IMR-90 (cell line): ENCODE measurements at regions not wholly inside any gene's neighbourhood (a gene's known extent, or its start where the extent isn't known, plus 50 kb on each side); places are given as distances from the start of the nearest gene placed in this dataset.
A peak's percentile ranks its signal among the peaks of the same experiment; 100 is the strongest.

Experiments
- ATAC-seq: fragments of 200-7000 bp; cut with Tn5 transposase; 2 replicates; pipeline ENCODE4 v1.9.1; 2020; ENCODE audit warnings: low read depth, mild to moderate bottlenecking, moderate library complexity
- BruUV-seq: library from RNA; stranded (reverse); fragments of 400-500 nt; replicated peaks from 2 replicates; lab custom pipeline; 2021; lab: Mats Ljungman, UMichigan
- CTCF ChIA-PET: fragments of 300-600 bp; formaldehyde crosslinking; extraction: SDS; loops from one replicate; lab custom pipeline; 2021; ENCODE audit warnings: antibody characterized with exemption; lab: Yijun Ruan, JAX
- POLR2A ChIA-PET: fragments of 300-600 bp; sonication (Branson Sonifier 250); formaldehyde crosslinking; loops from one replicate; lab custom pipeline; 2022; ENCODE audit warnings: antibody characterized with exemption; ENCODE audit not compliant: unreplicated experiment; lab: Charles Lee
- DNase-seq: peaks from one replicate; pipeline ENCODE4 v3.0.0; 2013
- H2AFZ ChIP-seq: replicated peaks from 2 replicates; pipeline ENCODE3; 2013; ENCODE audit warnings: low read length, mild to moderate bottlenecking; ENCODE audit not compliant: poor library complexity
- H2AK5ac ChIP-seq: 2 replicates; pipeline ENCODE4 v1.6.1; 2013; ENCODE audit warnings: low read depth, low read length, inconsistent platforms
- H2AK9ac ChIP-seq: replicated peaks from 2 replicates; pipeline ENCODE3; 2013; ENCODE audit warnings: mild to moderate bottlenecking, low read depth, low read length, moderate library complexity; ENCODE audit not compliant: poor library complexity
- H2BK120ac ChIP-seq: 2 replicates; pipeline ENCODE4 v1.6.1; 2013; ENCODE audit warnings: low read depth, low read length, inconsistent platforms
- H2BK15ac ChIP-seq: 3 replicates; pipeline ENCODE4 v1.6.1; 2013; ENCODE audit warnings: low read depth, low read length, inconsistent platforms
- H2BK20ac ChIP-seq: 2 replicates; pipeline ENCODE4 v1.6.1; 2013; ENCODE audit warnings: low read depth, mild to moderate bottlenecking, inconsistent platforms, low read length, moderate library complexity
- H2BK5ac ChIP-seq: 2 replicates; pipeline ENCODE4 v1.6.1; 2013; ENCODE audit warnings: mild to moderate bottlenecking, low read depth, low read length, inconsistent platforms; ENCODE audit not compliant: poor library complexity, severe bottlenecking
- H3K14ac ChIP-seq: replicated peaks from 2 replicates; pipeline ENCODE4 v1.6.1; 2013; ENCODE audit warnings: low read depth, low read length, inconsistent platforms
- H3K18ac ChIP-seq: 2 replicates; pipeline ENCODE4 v1.6.1; 2013; ENCODE audit warnings: low read depth, low read length, control low read depth
- H3K23ac ChIP-seq: 2 replicates; pipeline ENCODE4 v1.6.1; 2013; ENCODE audit warnings: low read depth, low read length, inconsistent platforms
- H3K27ac ChIP-seq: 2 replicates; pipeline ENCODE4 v1.5.1; 2013; ENCODE audit warnings: mild to moderate bottlenecking, control low read depth, low read length; ENCODE audit not compliant: insufficient read depth
- H3K27me3 ChIP-seq: 2 replicates; pipeline ENCODE4 v1.6.1; 2013; ENCODE audit warnings: low read length; ENCODE audit not compliant: control insufficient read depth, insufficient read depth
- H3K36me3 ChIP-seq: 2 replicates; pipeline ENCODE4 v1.6.1; 2013; ENCODE audit warnings: low read length, mixed read lengths; ENCODE audit not compliant: control insufficient read depth, insufficient read depth
- H3K4ac ChIP-seq: 2 replicates; pipeline ENCODE4 v1.6.1; 2013; ENCODE audit warnings: low read depth, low read length, inconsistent platforms
- H3K4me1 ChIP-seq: 2 replicates; pipeline ENCODE4 v1.6.1; 2013; ENCODE audit warnings: low read length, mixed read lengths; ENCODE audit not compliant: control insufficient read depth, insufficient read depth
- H3K4me2 ChIP-seq: 2 replicates; pipeline ENCODE4 v1.6.1; 2013; ENCODE audit warnings: low read depth, mild to moderate bottlenecking, control low read depth, low read length, moderate library complexity
- H3K4me3 ChIP-seq: 2 replicates; pipeline ENCODE4 v1.5.1; 2013; ENCODE audit warnings: low read depth, mild to moderate bottlenecking, control low read depth, low read length, moderate library complexity; ENCODE audit not compliant: insufficient read depth
- H3K56ac ChIP-seq: 2 replicates; pipeline ENCODE4 v1.6.1; 2013; ENCODE audit warnings: low read length, inconsistent platforms; ENCODE audit not compliant: insufficient read depth; ENCODE audit errors: extremely low read depth
- H3K79me1 ChIP-seq, 2 experiments: 2 replicates each; pipeline ENCODE4 v1.6.1; 2013; ENCODE audit warnings: low read length in 2 of 2, inconsistent platforms in 1 of 2, low read depth in 1 of 2
- H3K9ac ChIP-seq: 2 replicates; pipeline ENCODE4 v1.6.1; 2013; ENCODE audit warnings: low read depth, low read length, control low read depth
- H3K9me1 ChIP-seq: 2 replicates; pipeline ENCODE4 v1.6.1; 2013; ENCODE audit warnings: low read length, inconsistent platforms; ENCODE audit not compliant: insufficient read depth
- H3K9me3 ChIP-seq: 2 replicates; pipeline ENCODE4 v1.6.1; 2013; ENCODE audit warnings: low read length; ENCODE audit not compliant: control insufficient read depth, insufficient read depth
- H4K20me1 ChIP-seq: 2 replicates; pipeline ENCODE4 v1.6.1; 2013; ENCODE audit warnings: low read length, inconsistent platforms; ENCODE audit not compliant: insufficient read depth
- H4K5ac ChIP-seq: 2 replicates; pipeline ENCODE4 v1.6.1; 2013; ENCODE audit warnings: mild to moderate bottlenecking, low read depth, low read length, control low read depth
- H4K8ac ChIP-seq, 2 experiments: 2 replicates each; pipeline ENCODE4 v1.6.1; 2013; ENCODE audit warnings: low read depth in 2 of 2, low read length in 2 of 2, control low read depth in 1 of 2, inconsistent platforms in 1 of 2
- H4K91ac ChIP-seq: 2 replicates; pipeline ENCODE4 v1.6.1; 2013; ENCODE audit warnings: low read depth, low read length, inconsistent platforms; ENCODE audit not compliant: insufficient read depth
- CHD1 ChIP-seq: IDR thresholded peaks from 2 replicates; pipeline ENCODE4 v1.6.1; 2012; ENCODE audit warnings: low read depth, low read length, improper control_type of control experiment
- FOS ChIP-seq: fragments of 150-350 bp; IDR thresholded peaks from 2 replicates; pipeline ENCODE4 v1.6.1; 2016; ENCODE audit warnings: low read depth, low read length
- MAFK ChIP-seq: IDR thresholded peaks from 2 replicates; pipeline ENCODE4 v1.6.1; 2012; ENCODE audit warnings: low read depth, low read length, improper control_type of control experiment
- MAZ ChIP-seq: IDR thresholded peaks from 2 replicates; pipeline ENCODE4 v1.6.1; 2012; ENCODE audit warnings: low read depth, mild to moderate bottlenecking, low read length, improper control_type of control experiment, moderate library complexity, borderline replicate concordance
- MXI1 ChIP-seq: IDR thresholded peaks from 2 replicates; pipeline ENCODE4 v1.6.1; 2012; ENCODE audit warnings: low read depth, mild to moderate bottlenecking, low read length, moderate library complexity, borderline replicate concordance
- NFE2L2 ChIP-seq: fragments of 150-350 bp; IDR thresholded peaks from 2 replicates; pipeline ENCODE4 v1.6.1; 2016; ENCODE audit warnings: low read depth, mild to moderate bottlenecking, low read length
- POLR2A ChIP-seq: IDR thresholded peaks from 2 replicates; pipeline ENCODE4 v1.6.1; 2012; ENCODE audit warnings: mild to moderate bottlenecking, low read depth, low read length
- RCOR1 ChIP-seq: IDR thresholded peaks from 2 replicates; pipeline ENCODE4 v1.6.1; 2012; ENCODE audit warnings: mild to moderate bottlenecking, low read length, improper control_type of control experiment; ENCODE audit not compliant: insufficient replicate concordance
- RFX5 ChIP-seq: IDR thresholded peaks from 2 replicates; pipeline ENCODE4 v1.8.0; 2012; ENCODE audit warnings: low read depth, mild to moderate bottlenecking, low read length, moderate library complexity
- SMC3 ChIP-seq: fragments of 150-350 bp; IDR thresholded peaks from 2 replicates; pipeline ENCODE4 v1.6.1; 2016; ENCODE audit warnings: low read depth, mild to moderate bottlenecking, antibody characterized with exemption, low read length, moderate library complexity
- WGBS, 2 experiments: methylation state at CpG; one replicate each; pipeline versions ENCODE4 v1.1.5 to v1.1.7; 2013; ENCODE audit warnings: missing lambda C conversion rate in 2 of 2; ENCODE audit not compliant: insufficient read length in 1 of 2; ENCODE audit errors: extremely low coverage in 2 of 2; 5-methylcytosine and 5-hydroxymethylcytosine counted together
- dilution Hi-C: fragments of 300-500 bp; cut with HindIII; formaldehyde crosslinking; loops from one replicate; pipeline ENCODE4 v1.14.3; 2018; ENCODE audit warnings: low sequenced_read_pairs; ENCODE audit not compliant: unreplicated experiment
- in situ Hi-C: fragments of 300-500 bp; cut with MboI; formaldehyde crosslinking; loops from 3 replicates; pipeline ENCODE4 v1.14.3; 2019; ENCODE audit warnings: low sequenced_read_pairs, inconsistent platforms, mixed read lengths
- intact Hi-C: fragments of 100-400 bp; cut with micrococcal nuclease; formaldehyde crosslinking; loops from 2 replicates; pipeline ENCODE4 v1.10.0; 2022
- TF ChIP-seq, protein P1 (sequence below): fragments of 150-350 bp; IDR thresholded peaks from 2 replicates; pipeline ENCODE4 v1.6.1; 2017; ENCODE audit warnings: mild to moderate bottlenecking, antibody characterized with exemption, low read length, low read depth
- TF ChIP-seq, protein P2 (sequence below): conservative IDR thresholded peaks from 2 replicates; pipeline ENCODE4 v1.5.1; 2012; ENCODE audit warnings: mild to moderate bottlenecking, low read depth, low read length, improper control_type of control experiment

DNA sequence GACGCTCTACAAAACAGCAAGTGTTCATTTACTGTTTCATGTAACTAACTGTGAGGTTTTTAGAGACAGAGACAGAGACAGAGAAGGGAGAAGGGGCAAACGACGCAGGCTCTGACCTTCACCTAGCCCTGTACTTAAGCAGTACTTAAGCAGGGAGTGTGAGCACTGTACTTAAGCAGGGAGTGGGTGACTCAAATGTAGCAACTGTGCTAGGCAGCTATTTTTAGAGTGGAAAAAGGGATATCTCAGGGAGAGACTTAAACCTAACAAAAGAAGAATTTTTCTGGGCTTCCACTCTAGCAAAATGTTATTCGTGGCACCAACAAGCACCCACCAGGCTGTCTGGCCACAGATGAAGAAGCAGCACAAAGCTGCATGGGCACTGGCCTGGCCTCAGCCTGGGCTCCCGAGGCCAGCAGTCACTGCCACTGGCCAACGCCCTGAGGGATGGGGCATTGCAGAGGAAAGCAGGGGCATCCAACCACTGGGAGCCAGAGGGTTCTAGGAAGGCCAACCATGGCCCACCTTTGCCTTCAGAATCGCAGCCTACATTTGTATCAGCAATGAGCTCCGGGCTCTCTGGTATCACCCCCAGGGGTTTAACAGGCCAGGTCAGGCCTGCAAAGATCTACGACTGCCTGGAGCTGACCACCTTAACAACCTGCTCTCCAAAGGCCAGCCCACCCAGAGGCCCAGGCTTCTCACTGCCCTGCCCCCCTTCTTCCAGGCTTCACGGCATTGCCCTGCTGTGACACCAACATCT lies 154.3 kb downstream of the TTC32 start:
- POLR2A ChIA-PET, result no interaction called here
- in situ Hi-C loops (no loop called here), dilution Hi-C loops (no loop called here), intact Hi-C loops (loop anchor here (5.0 kb wide), 1 partner anchor 380 kb away; no protein-coding TSS in a partner anchor)
- H3K79me1 ChIP-seq, result no peaks in the 10 kb centered on the region
- H3K9ac ChIP-seq, result 0 out of 2 replicates have a peak overlapping the region, but pooled peaks have one; percentile 42
- peak overlapping the region; percentile 53; the same call in 1 of the 2 replicates for H3K4ac ChIP-seq
- H3K9me1 ChIP-seq, result no peaks in the 10 kb centered on the region; the same call in 1 of the 2 replicates
- no peaks in the 10 kb centered on the region for H4K20me1 ChIP-seq
- H2AK9ac ChIP-seq, result no peak overlapping the region
- H2BK5ac ChIP-seq, result no peak overlapping the region
- H2BK20ac ChIP-seq, result no peak overlapping the region; the same call in 1 of the 2 replicates
- no TSS peak for BruUV-seq
- ATAC-seq (peak; percentile 71), DNase-seq (peak; percentile 60)
- H3K36me3 ChIP-seq, result no peaks in the 10 kb centered on the region
- no peak overlapping the region for H3K4me2 ChIP-seq
- CTCF ChIA-PET, result no interaction called here
- H3K4me3 ChIP-seq, result no peak overlapping the region
- no peaks in the 10 kb centered on the region for H3K9me3 ChIP-seq
- no peak overlapping the region for H4K5ac ChIP-seq
- H2AFZ ChIP-seq, result peak overlapping the region; percentile 27
- H3K18ac ChIP-seq, result peak overlapping the region; percentile 40; the same call in 1 of the 2 replicates
- H3K14ac ChIP-seq, result peak overlapping the region; percentile 11; the same call in 1 of the 2 replicates
- WGBS, 2 experiments, result 96% methylated on average over 3 of the region's 10 CpGs; no CpG with 5 or more reads in 1 of the 2 experiments
- no peak overlapping the region for H3K56ac ChIP-seq
- peak overlapping the region; percentile 54; the same call in 1 of the 2 replicates for H2AK5ac ChIP-seq
- H2BK15ac ChIP-seq, result no peak overlapping the region
- H3K27ac ChIP-seq, result no peak overlapping the region
- peak overlapping the region; percentile 69; the same call in 1 of the 2 replicates for H2BK120ac ChIP-seq
- TF ChIP-seq MAFK (no peak), MAZ (no peak), CHD1 (no peak), NFE2L2 (no peak), FOS (no peak), MXI1 (no peak), RCOR1 (no peak), SMC3 (no peak), POLR2A (no peak), RFX5 (no peak)
- TF ChIP-seq, protein P1, sequence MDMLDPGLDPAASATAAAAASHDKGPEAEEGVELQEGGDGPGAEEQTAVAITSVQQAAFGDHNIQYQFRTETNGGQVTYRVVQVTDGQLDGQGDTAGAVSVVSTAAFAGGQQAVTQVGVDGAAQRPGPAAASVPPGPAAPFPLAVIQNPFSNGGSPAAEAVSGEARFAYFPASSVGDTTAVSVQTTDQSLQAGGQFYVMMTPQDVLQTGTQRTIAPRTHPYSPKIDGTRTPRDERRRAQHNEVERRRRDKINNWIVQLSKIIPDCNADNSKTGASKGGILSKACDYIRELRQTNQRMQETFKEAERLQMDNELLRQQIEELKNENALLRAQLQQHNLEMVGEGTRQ, result no peak
- TF ChIP-seq, protein P2, sequence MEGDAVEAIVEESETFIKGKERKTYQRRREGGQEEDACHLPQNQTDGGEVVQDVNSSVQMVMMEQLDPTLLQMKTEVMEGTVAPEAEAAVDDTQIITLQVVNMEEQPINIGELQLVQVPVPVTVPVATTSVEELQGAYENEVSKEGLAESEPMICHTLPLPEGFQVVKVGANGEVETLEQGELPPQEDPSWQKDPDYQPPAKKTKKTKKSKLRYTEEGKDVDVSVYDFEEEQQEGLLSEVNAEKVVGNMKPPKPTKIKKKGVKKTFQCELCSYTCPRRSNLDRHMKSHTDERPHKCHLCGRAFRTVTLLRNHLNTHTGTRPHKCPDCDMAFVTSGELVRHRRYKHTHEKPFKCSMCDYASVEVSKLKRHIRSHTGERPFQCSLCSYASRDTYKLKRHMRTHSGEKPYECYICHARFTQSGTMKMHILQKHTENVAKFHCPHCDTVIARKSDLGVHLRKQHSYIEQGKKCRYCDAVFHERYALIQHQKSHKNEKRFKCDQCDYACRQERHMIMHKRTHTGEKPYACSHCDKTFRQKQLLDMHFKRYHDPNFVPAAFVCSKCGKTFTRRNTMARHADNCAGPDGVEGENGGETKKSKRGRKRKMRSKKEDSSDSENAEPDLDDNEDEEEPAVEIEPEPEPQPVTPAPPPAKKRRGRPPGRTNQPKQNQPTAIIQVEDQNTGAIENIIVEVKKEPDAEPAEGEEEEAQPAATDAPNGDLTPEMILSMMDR, result no peak
- no peaks in the 10 kb centered on the region for H3K27me3 ChIP-seq
- peaks cover 7% of the 10 kb centered on the region for H3K4me1 ChIP-seq
- no peak overlapping the region for H3K23ac ChIP-seq
- peak overlapping the region; percentile 50 for H4K91ac ChIP-seq
- no peak overlapping the region; a peak in 1 of 4 replicates for H4K8ac ChIP-seq
